Spleen (tissue), 11 donors: ENCODE measurements at regions not wholly inside any gene's neighbourhood (a gene's known extent, or its start where the extent isn't known, plus 50 kb on each side); places are given as distances from the start of the nearest gene placed in this dataset.

ENCODE experiments used
- DNase-seq: peaks from one replicate; pipeline ENCODE4 v3.0.0-alpha.2; 2020
- H3K27ac ChIP-seq, 8 donors: fragments of 200-600 bp; sonication (generic) in 7 of 8; 1 replicate in 4 of 8; 2 replicates in 4 of 8; pipeline versions ENCODE4 v1.5.0 to v1.8.0; 2016 to 2021; ENCODE audit warnings: inconsistent platforms in 4 of 8, mild to moderate bottlenecking in 4 of 8, moderate library complexity in 1 of 8
- H3K27me3 ChIP-seq, 7 donors: fragments of 200-600 bp; sonication (generic) in 6 of 7; replicated peaks in 1 of 7; 1 replicate in 4 of 7; 2 replicates in 3 of 7; pipeline versions ENCODE4 v1.5.0 to v1.8.0; 2016 to 2021; ENCODE audit warnings: inconsistent platforms in 3 of 7, mild to moderate bottlenecking in 1 of 7
- H3K36me3 ChIP-seq, 6 donors: fragments of 200-600 bp; sonication (generic) in 5 of 6; 1 replicate in 4 of 6; 2 replicates in 2 of 6; pipeline versions ENCODE4 v1.5.0 to v1.8.0; 2016 to 2021; ENCODE audit warnings: inconsistent platforms in 2 of 6
- H3K4me1 ChIP-seq, 6 donors: fragments of 200-600 bp; sonication (generic) in 5 of 6; 1 replicate in 3 of 6; 2 replicates in 3 of 6; pipeline versions ENCODE4 v1.5.0 to v1.8.0; 2016 to 2021; ENCODE audit warnings: inconsistent platforms in 3 of 6
- H3K4me3 ChIP-seq, 8 donors: fragments of 200-600 bp; sonication (generic) in 7 of 8; 1 replicate in 4 of 8; 2 replicates in 4 of 8; pipeline versions ENCODE4 v1.5.0 to v1.8.0; 2016 to 2021; ENCODE audit warnings: inconsistent platforms in 4 of 8, mild to moderate bottlenecking in 4 of 8, moderate library complexity in 2 of 8
- H3K9me3 ChIP-seq, 8 donors: fragments of 200-600 bp; sonication (generic) in 7 of 8; 1 replicate in 4 of 8; 2 replicates in 4 of 8; pipeline versions ENCODE4 v1.5.0 to v1.8.0; 2016 to 2021; ENCODE audit warnings: inconsistent platforms in 4 of 8
- CTCF ChIP-seq, 11 experiments: fragments of 200-600 bp in 7 of 11; fragments of 450-650 bp in 4 of 11; sonication (generic) in 4 of 11; IDR thresholded peaks in 8 of 11; conservative IDR thresholded peaks in 3 of 11; 1 replicate in 7 of 11; 2 replicates in 4 of 11; pipeline versions ENCODE4 v1.4.0 to v1.8.0; 2016 to 2021; ENCODE audit warnings: antibody characterized with exemption in 11 of 11, inconsistent platforms in 4 of 11, mild to moderate bottlenecking in 1 of 11
- POLR2A ChIP-seq, 3 donors: fragments of 450-650 bp; IDR thresholded peaks; one replicate each; pipeline ENCODE4 v1.5.1; 2017; ENCODE audit warnings: antibody characterized with exemption in 3 of 3, mild to moderate bottlenecking in 1 of 3
- POLR2AphosphoS5 ChIP-seq, 3 donors: sonication (generic); formaldehyde crosslinking; IDR thresholded peaks; one replicate each; pipeline ENCODE4 v1.5.1; 2017; ENCODE audit warnings: antibody characterized with exemption in 3 of 3
- WGBS, 5 donors: extraction: QIAGEN DNeasy Blood & Tissue Kit in 3 of 5; methylation state at CpG; one replicate each; pipeline versions ENCODE4 v1.1.5 to v1.1.7; 2013 to 2018; 5-methylcytosine and 5-hydroxymethylcytosine counted together
- intact Hi-C: fragments of 100-400 bp; cut with DNase I; formaldehyde crosslinking; loops from one replicate; pipeline ENCODE4 v1.15.0; 2023; ENCODE audit warnings: low total_unique reads
- donor health status: healthy with polysubstance abuse.
- donor health status: DM: no; HTN: no; CAD: no; lungs with moderate emphysema.
- donor health status: DM: no; HTN: no; CAD: no.
- donor health status: Bipolar disorder and iron deficiency.
- donor health status: healthy.
- donor health status: DM: no; HTN: no; CAD: no.
- donor health status: DM: yes; HTN: yes; CAD: no.

DNA sequence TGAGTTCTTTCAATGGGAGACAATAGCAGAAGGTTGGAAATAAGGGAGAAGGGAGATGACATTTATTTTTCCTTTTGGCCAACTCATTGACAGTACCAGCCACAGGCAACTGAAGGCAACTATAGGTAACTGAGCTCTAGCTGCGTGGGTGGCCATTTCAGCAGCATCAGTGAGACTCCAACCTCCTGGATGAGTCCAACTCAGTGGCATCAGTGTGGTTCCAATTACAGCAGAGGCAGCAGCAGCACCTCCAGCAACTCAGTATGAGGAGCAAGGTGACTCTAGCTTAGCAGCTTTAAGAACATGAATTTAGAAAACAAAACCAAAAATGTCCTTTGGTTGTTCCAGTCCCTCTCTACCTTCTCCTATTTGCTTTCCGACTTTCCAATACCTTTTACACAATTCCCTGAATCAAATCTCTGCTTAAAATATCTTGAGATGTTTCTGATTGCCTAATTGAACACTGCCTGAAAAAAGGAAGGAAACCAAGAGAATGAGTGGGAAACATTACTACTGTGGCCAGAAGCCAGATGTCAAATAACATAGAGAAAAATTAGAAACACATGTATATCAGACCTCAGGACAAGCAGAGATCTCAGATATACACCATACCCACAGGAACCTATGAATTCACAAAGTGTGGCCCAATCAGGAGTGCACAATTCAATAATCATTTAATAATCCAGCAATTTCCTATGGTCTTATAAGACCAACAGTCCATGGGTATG is 166.5 kb upstream of the RORB start:
- no peak overlapping the region for H3K4me3 ChIP-seq
- no peak for DNase-seq
- TF ChIP-seq POLR2AphosphoS5 (IDR thresholded peaks at IDR 0.05) = no peak
- no peak for TF ChIP-seq CTCF (IDR thresholded peaks at IDR 0.05 in 8 of 11, conservative IDR thresholded peaks at IDR 0.05 in 3 of 11)
- TF ChIP-seq POLR2A (IDR thresholded peaks at IDR 0.05) = no peak
- no peak overlapping the region for H3K27ac ChIP-seq
- no peaks in the 10 kb centered on the region for H3K36me3 ChIP-seq
- no peaks in the 10 kb centered on the region for H3K4me1 ChIP-seq
- intact Hi-C loops = no loop called here
- no peaks in the 10 kb centered on the region for H3K27me3 ChIP-seq
- no peaks in the 10 kb centered on the region for H3K9me3 ChIP-seq
- WGBS, 5 donors = 44 to 78% (median 53%) methylated on average over 2 of the region's 2 CpGs

- TF ChIP-seq POLR2AphosphoS5 (IDR thresholded peaks at IDR 0.05) = no peak
- no peak for TF ChIP-seq POLR2A (IDR thresholded peaks at IDR 0.05)
- no peak for TF ChIP-seq CTCF (IDR thresholded peaks at IDR 0.05 in 8 of 11, conservative IDR thresholded peaks at IDR 0.05 in 3 of 11)
- H3K4me3 ChIP-seq = no peak overlapping the region
- no peaks in the 10 kb centered on the region for H3K36me3 ChIP-seq
- WGBS, 5 donors = 64 to 81% (median 74%) methylated on average over 3 of the region's 3 CpGs
- intact Hi-C loops = no loop called here
- H3K27ac ChIP-seq = no peak overlapping the region
- H3K27me3 ChIP-seq = no peaks in the 10 kb centered on the region
- no peaks in the 10 kb centered on the region for H3K4me1 ChIP-seq
- DNase-seq = no peak
- H3K9me3 ChIP-seq = no peaks in the 10 kb centered on the region
Measured at GRCh38 chr9:74331607-74332006, 165.5 kb upstream of the RORB start.

DNA sequence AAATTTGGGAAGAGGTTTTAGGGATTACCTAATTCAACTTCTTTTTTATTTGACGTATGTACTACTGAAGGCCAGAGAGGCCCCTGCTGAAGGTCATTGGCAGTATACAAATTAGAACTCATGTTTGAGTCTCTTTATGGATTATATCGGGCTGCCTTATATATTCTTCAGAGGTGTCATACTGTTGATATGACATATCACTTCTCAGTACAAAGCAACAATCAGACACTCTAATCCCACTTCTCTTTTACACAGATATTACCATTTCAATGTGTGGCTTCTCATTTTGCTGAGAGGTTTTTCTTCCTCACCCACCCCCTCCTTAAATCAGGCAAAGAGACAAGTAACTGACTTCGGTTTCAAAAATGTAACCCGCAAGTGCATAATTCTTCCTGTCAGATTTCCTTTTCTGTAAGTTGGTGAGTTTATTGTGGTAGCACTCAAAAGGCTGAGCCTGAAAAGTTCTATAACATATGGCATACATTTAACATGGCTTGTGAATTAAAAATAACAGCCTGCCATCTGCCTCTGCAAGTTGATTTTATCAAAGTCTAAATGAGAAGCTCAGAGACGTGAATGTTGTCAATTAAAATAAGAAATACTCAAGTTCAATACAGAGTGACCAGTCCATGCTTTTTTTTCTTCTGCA is 163.6 kb upstream of the RORB start:
- Histone ChIP-seq H3K9me3 (no peaks in the 10 kb centered on the region), H3K27ac (no peak overlapping the region), H3K27me3 (no peaks in the 10 kb centered on the region), H3K36me3 (no peaks in the 10 kb centered on the region), H3K4me3 (no peak overlapping the region), H3K4me1 (no peaks in the 10 kb centered on the region)
- 11 to 23% (median 19%) methylated on average over 5 of the region's 5 CpGs for WGBS, 5 donors
- no peak for DNase-seq
- intact Hi-C loops = no loop called here
- TF ChIP-seq POLR2AphosphoS5 (IDR thresholded peaks at IDR 0.05) = no peak
- no peak for TF ChIP-seq POLR2A (IDR thresholded peaks at IDR 0.05)
- no peak for TF ChIP-seq CTCF (IDR thresholded peaks at IDR 0.05 in 8 of 11, conservative IDR thresholded peaks at IDR 0.05 in 3 of 11)

DNA sequence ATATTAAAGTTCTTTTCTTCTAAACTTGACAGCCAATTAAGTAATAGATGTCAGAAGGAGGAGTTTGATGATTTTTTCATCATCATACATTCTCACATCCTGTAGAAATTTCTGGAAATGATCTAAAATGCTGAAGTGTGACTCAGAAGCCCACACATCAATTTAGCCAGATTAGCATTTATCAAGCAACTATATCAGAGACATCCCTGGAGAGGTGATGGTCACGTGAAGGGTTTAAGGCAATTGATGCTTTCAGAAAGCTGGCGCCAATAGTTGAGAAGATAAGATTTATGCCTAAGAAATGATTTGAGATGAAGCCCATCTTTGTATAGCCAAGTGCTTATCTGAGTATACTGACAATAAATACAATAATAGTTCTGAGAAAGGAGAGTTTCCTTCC is 162.9 kb upstream of the RORB start:
- no peak overlapping the region for H3K27ac ChIP-seq
- no peaks in the 10 kb centered on the region for H3K27me3 ChIP-seq
- no peaks in the 10 kb centered on the region for H3K9me3 ChIP-seq
- H3K4me3 ChIP-seq = no peak overlapping the region
- H3K36me3 ChIP-seq = no peaks in the 10 kb centered on the region
- intact Hi-C loops = no loop called here
- 72 to 84% (median 77%) methylated on average over 2 of the region's 2 CpGs for WGBS, 5 donors
- no peak for DNase-seq
- TF ChIP-seq POLR2AphosphoS5 (IDR thresholded peaks at IDR 0.05) (no peak), POLR2A (IDR thresholded peaks at IDR 0.05) (no peak), CTCF (IDR thresholded peaks at IDR 0.05 in 8 of 11, conservative IDR thresholded peaks at IDR 0.05 in 3 of 11) (no peak)
- no peaks in the 10 kb centered on the region for H3K4me1 ChIP-seq
